Stimulated activated CD8-positive, alpha-beta memory T cell treated with anti-CD3 and anti-CD28 coated beads, Interleukin-2, amount 100 ng/mL, for 48 hours (primary cell): ENCODE measurements at regions not wholly inside any gene's neighbourhood (a gene's known extent, or its start where the extent isn't known, plus 50 kb on each side); places are given as distances from the start of the nearest gene placed in this dataset.
"Not testable (repeated sequence)": the region's sequence is repeated elsewhere in the genome, so short reads cannot be mapped to it uniquely, and the experiment has no call there.

Experiments used
- DNase-seq, 2 donors: peaks; one replicate each; pipeline ENCODE4 v3.0.0-alpha.2; 2020; ENCODE audit warnings: low read depth in 2 of 2

DNA sequence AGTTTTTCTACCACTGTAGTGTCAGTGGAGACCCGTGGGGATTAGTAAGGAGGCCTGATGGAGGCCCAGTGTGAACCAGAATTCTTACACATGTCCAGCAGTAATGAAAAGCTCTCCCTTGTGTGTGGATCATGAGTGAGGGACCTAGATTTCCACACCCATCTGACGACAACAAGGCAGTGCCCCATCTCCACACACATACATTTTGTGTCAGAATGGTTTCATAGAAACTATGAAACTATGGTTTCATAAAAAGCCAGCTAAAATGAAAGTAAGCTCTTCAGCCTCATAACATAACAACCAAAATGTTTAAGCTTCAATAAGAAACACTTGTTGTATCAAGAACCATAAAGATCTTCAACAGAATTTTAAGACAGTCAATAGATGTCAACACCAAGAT is 884.5 kb upstream of the ADGRL3 start:
- no peak for DNase-seq

DNA sequence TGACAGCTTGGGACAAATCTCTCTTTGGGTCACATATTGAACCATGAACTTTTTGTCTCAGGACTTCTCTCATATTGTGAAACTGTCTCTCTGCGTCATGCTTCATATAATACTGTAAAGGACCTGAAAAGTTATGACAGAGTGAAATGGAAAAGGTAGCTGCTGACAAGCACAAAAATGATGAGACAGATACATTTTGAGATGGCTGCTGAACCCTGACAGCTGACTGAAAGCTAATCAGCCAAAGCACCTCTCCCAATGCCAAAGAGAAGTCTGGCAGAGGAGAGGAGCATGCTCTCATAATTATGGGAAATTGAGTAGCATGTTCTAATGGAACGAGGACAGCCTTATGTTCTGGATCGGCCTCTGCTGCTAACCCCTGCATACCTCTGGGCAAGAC is 873.4 kb upstream of the ADGRL3 start:
- DNase-seq = no peak

DNA sequence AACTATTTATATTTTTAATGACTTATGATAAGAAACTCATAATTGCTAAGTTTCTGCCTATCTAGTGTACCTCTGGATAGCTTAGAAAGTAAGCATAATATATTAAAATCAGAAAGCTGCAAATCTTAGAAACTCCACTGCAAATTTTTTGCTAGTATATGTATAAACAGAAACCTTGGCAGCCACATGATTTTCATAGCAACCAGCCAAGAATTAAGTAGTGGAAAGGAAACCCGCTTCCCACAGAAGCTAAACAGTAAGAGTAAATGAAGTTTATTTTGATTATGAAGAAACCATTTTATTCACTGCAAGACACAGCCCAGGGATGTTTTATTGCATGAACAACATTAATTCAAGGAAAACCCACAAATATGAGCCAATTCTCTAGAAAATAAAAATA is 872.5 kb upstream of the ADGRL3 start:
- no peak for DNase-seq

DNA sequence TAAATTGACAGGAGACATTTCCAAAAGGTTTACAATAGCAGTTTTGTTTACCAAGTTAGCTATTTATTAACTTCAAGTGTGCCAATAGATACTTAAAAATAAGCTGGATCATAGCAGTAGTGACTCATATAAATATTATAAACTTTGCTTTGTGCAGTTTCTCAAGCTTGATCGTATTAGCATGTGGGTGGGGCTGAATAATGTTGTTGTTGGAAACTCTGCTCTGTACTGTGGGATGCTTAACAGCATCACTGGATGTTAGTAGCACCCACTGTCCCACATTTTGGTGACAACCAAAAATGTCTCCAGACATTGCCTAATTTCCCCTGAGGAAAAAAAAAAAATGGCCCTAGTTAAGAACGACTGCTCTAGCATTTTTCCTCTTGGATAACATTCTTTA is 855.2 kb upstream of the ADGRL3 start:
- no peak for DNase-seq

DNA sequence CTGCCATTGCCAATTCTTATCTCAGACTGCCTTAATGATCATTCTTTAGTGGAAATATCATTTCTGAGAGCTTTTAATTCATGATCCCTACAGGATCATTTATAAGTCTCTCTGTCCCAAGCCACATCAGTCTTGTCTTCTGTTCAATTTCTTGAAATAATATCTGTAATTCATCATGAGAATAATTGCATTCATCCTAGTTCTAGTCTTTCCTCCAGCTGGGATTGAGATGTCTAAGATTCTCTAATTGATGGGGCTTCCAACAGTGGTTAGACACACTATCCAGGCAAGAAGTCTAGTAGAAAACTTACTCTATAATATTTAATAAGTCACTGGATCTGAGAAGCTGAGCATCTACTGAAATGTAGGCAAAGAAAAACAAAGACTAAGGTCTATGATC is 854.7 kb upstream of the ADGRL3 start:
- no peak for DNase-seq

DNA sequence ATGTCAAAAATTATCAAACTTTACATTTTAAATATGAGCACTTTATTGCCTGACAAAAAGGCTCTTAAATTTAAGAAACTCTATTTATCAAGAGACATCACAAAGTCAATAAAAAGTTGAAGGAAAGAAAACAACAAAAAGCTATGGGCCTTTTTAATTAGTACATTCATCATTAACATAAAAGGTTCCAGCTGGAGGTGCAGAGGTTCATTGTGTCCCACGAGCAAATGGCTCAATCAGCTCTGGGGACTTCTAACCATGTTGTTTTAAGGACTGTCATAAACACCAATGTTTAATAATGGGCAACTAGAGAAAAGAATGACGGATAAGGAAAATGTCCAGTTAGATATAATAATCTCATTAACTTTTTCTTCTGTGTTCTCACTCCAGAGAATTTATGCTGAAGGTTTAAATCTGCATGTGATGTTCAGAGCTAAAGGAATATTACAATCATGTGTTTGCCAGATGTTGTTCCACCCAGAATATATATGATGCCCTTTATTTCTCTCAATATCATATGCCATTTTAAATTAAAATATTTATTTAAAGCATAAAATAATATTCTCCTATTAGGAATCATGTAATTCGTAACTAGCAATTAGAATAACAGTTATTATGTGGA is 840.3 kb upstream of the ADGRL3 start:
- no peak for DNase-seq

DNA sequence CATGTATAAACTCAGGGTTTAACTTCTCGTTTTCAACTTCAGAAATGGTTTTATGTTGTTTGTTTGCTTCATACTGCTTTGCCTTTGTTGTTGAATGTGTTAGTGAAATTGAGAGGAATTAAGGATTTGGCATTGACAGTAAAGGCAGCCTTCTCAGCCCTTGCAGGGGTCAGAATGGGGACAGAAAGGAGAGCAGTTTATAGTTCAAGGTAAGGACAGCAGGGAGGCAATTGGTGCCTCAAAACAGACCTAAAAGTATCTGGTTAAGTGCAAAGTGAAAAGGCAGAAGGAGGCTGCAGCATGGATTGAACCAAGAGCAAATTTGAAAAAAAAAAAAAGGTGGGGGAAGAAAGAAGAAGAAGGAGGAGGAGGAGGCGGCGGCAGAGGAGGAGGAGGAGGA is 835.0 kb upstream of the ADGRL3 start:
- DNase-seq = no peak

DNA sequence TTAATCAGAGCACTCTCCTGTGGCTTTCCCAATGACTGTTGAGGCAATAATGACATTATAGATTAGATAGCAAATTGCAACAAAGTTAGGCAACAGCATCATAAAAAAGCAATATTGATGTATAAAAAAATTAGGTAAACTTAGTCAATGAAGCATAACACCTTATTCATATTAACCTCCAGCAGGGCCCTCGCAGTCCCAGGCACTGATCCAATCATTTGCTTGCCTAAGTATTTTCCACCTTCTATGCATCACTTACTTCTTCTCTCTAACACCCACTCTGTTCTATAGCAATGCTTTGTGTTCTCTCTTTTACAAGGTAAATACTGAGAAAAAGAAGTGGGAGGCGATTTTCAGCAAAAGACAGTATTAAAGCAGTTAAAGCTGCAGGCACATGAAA is 833.5 kb upstream of the ADGRL3 start:
- DNase-seq = no peak

DNA sequence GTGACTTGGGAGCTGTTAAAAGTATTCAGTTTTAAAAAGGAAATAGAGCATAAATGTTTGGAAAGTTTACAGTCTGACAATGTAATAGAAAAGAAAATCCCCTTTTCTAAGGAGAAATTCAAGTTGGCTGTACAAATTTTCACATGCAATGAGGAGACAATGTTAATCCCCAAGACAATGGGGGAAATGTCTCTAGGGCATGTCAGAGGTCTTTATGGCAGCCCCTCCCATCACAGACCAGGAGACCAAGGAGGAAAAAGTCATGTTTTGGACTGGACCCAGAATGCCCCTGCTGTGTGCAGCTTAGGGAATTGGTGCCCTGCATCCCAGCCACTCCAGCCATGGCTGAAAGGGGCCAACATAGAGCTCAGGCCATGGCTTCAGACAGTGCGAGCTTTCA is 831.1 kb upstream of the ADGRL3 start:
- no peak for DNase-seq

DNA sequence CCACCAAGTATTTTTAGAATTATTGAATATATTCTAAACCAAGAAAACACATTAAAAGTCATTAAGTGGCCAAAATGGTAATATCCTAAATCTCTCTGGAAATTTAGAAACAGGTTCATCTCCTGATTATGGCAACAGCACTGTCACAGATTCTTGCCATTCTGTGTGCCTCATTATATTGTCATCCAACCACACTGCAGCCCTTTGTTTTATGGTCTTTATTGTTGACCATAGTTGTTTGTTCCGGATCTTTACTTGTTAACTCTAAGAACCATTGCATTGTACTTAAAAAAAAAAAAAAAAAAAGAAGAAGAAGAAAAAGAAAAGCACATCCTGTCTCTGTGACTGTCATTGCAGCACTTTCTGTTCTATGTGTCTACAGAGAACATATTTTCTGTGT is 822.1 kb upstream of the ADGRL3 start:
- no peak for DNase-seq

DNA sequence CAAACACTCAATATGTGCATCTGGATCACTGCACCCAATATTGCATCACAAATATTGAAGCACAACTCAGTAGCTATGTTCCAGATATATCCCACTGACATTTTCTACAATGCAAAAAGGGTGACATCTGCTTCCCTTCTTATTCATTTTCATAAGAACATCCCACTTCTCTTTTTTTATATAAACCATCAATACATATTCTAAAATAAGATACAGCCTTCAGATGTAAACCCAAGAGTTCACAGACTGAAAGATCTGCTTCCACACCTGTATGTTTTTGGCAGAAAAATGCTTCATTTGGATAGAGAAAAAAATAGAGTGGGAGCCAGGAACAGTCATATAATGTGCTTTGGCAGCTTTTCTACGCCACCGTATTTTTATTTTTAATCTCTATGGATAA is 815.6 kb upstream of the ADGRL3 start:
- DNase-seq = no peak

DNA sequence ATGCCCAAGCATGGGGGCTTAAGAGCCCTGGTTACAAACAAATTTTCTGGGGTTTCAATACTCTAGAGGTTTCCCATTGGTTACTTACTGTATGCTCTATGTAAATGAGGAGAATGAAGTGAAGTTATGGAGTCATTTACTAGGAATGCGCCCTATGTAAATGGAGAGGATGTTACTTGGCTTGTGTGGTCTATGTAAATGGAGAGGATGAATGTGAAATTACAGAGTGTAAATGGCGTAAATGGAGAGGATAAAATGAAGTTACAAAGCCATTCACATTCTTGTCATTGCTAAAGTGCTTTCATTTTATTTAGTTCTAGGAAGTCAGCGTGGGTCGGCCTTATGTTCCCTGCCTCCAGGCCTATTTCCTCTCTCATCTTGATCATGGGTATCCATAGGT is 810.5 kb upstream of the ADGRL3 start:
- DNase-seq = no peak

DNA sequence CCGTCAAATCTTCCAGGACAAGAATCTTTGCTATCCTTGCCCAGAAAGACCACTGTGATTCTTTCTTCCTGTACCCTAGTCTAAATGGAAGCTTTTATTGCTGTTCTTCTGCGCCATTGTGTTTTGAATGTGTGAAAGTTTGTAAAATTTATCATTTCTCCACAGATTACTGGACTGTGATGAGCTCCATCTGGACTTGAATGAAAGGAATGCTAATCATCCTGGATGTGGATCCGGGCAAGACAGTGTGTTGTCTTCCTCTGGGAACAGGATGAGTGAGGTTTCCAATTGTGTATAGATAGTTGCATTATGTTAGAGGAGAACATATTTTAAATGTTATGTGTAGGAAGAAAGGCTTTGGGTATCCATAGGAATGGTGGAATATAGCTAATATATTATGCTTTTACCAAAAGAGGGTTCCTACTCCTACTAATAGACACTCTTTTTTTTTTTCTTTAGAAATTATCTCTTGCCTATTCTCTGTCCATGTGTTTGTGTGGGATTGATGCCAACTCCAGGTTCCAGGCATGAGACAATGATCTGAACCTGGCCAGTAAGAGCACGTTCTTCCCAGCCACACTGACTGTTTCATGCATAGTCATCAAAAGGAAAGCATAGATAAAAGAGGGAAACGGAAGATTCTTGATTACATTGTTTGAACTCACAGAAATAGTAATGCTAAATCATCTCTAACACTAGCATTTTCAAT is 803.6 kb upstream of the ADGRL3 start:
- DNase-seq = no peak

DNA sequence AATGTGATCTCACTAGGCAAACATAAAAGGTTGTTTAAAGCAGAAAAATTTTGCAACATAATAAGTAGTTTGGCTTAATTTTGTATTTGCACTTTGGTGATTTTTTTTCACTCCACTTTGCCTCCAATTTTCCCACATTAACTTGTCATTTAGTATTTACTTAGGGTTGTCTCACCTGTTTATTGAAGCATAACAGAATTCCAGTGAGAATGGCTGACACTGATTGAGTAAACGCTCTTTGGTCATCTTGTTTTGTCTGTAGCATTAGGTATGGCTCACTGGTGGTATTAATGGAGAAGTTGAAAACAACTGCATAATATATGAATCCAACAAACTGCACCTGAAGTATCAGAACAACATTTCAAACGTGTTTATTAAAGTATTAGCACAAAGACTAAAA is 799.5 kb upstream of the ADGRL3 start:
- DNase-seq = no peak

DNA sequence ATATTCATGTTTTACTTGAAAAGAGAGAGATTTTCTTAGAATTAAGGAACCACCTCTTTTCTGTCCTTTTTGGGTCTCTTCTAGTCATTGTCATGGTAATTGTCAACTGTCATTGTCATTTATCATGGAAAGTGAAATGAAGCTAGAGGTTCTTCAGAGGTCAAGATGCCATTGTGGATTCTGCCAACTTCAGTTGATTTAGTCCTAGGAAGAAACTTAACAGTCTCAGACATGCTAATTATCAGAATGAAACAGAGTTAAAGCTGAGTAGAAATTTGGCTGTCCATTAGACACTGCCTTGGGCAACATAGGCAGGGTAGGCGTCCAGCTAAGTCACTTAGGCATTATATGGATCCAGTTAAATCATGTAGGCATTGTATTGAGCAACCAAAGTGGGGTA is 796.1 kb upstream of the ADGRL3 start:
- DNase-seq = no peak

DNA sequence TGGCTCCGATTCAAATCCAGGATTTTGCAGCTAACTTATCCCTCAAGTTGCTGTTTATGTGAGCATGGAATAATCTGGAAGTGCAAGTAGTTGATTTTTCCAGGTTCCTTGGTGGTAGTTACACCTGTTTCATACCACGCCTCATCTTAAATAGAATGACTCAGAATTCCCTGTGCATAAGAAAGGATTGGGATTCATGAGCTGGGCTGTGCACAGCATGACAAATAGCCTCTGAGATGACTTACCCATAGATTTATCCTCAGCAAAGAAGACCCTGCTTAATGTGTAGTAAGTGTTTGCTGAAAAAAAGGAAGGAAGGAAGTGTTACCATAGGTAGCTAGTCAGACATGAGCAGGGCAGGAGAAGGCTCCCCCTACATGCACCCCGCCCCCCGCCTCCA is 777.7 kb upstream of the ADGRL3 start:
- DNase-seq = no peak

DNA sequence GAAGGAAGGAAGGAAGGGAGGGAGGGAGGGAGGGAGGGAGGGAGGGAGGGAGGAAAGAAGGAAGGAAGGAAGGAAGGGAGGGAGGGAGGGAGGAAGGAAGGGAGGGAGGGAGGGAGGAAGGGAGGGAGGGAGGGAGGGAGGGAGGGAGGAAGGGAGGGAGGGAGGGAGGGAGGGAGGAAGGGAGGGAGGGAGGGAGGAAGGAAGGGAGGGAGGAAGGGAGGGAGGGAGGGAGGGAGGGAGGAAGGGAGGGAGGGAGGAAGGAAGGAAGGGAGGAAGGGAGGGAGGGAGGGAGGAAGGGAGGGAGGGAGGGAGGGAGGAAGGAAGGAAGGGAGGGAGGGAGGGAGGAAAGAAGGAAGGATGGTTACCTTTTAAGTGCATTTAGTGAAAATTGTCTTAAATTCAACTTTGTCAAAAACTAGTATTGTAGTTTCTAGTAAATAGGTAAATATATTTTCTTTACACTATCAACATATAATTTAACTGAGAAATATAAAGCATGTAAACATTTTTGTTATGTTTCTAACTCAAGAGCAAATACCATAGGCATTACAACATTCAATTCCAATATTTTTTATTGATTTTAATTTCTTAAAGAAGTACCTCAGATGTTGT is 776.4 kb upstream of the ADGRL3 start:
- not testable (repeated sequence) for DNase-seq

DNA sequence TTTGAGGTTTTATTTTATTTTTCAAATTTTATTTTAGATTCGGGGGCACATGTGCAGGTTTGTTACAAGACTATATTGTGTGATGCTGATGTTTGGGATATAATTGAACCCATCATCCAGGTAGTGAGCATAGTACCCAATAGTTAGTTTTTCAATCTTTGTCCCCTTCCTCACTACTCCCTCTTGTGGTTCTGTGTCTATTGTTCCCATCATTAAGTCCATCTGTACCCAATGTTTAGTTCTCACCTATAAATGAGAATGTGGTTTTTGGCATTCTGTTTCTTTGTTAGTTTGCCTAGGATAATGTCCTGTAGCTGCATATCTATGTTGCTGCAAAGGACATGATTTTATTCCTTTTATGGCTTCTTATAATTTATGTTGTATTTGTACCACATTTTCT is 767.2 kb upstream of the ADGRL3 start:
- no peak for DNase-seq

DNA sequence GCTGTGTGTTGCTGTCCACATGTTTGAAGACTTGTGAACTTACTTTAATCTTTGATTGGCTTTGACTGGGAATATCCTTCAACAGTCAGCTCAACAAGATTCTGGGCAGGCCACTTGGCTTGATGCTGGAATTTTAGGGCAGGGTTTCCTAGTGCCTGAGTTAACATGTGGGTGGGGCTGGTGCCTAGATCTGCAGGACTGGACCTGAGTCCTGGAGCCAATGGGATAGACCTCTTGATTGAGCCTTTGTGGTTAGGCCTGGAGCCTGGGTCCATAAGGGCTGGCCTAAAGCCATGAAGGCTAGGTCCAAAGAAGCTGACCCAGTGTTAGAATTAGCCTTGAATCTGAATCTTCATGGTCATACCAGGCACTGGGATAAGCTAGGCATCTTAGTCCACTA is 757.1 kb upstream of the ADGRL3 start:
- DNase-seq = no peak

DNA sequence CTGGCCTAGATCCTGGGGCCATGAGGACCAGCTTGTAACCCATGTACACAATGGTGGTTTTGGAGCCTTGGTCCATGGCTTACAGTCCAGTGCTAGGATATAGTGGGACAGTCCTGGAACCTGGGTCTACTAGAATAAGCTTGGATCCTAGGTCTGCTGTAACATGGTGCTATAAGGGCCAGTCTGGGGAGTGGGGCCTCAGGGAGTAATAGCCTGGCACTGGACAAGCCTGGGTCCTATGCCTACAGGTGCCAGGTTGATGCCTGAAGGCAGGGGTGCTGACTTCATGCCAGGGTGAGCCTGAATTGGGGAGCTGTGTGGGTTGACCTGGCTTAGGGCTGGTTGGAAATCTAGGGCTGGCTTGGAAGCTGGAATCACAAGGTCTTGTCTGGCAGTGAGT is 756.3 kb upstream of the ADGRL3 start:
- no peak for DNase-seq

DNA sequence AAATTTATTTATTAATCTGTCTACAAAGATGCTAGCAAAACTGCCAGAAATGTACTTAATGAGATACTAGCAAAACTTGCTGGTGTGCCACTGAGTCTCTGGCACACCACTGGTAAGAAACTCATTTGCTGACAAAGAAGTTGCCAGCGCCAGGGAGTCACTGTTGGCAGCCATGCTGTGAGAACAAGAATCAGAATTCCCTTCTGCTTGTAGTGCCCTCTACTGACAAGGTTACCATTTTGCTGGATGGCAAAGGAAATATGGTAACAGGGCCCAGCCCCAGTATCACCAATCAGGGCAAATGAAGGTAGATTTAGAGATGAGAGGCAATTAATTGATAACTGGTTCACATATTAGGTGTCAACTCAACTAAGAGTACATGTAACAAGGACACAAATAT is 750.1 kb upstream of the ADGRL3 start:
- no peak for DNase-seq

DNA sequence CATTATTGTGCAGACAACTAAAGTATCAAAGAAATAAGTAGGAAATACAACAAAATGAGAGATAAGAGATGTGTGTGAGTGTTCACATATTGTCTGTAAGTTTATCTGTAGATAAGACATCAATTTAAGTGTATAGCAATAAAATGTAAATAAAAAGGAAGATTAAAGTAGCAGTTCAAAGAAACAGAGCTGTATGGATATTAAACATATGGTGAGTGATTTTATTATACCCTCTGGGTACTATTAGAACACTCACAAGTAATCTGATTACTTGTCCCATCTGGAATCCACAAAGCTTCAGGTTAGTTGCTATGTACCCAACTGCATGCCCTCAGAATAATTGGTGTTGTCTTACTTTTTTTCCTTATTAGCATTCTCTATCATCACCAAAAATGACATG is 747.9 kb upstream of the ADGRL3 start:
- DNase-seq = no peak

DNA sequence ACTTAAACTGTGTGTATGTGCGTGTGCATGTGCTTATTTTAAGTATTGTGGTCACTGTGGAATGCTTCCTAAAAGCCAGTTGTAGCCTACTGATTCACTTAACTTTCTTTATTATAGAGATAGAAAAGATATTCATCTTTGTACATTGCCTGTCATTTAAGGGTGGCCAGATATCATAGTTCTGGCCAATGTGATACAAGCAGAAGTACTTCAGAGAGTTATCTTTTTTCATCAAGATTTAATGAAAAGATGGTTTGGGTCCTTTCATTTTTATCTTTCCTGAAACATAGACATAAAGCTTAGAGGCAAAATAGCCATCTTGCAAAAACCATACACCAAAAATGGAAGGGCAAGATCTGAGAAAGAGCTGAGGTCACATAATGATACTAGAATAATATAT is 744.7 kb upstream of the ADGRL3 start:
- DNase-seq = no peak

DNA sequence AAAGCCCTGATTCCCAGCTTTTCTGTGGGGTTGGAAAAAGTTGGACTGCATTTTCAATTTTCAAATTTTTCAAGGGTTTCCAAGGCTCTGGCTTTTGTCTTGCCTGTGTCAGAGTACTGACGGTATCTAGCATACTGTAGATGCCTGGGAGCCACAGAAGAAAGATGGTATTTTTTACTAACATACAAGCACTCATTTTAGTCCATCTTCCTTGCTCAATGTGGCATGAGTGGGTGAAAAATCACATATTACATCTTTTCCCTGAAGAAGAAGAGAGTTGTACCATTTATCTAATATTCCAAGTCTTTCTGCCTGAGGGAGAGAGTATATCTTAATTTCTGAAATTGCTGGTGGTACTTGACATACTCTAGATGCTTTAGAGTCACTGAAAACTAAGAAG is 738.6 kb upstream of the ADGRL3 start:
- DNase-seq = no peak
